ENCODE measurements at regions not wholly inside any gene's neighbourhood (a gene's known extent, or its start where the extent isn't known, plus 50 kb on each side); places are given as distances from the start of the nearest gene placed in this dataset.

DNA sequence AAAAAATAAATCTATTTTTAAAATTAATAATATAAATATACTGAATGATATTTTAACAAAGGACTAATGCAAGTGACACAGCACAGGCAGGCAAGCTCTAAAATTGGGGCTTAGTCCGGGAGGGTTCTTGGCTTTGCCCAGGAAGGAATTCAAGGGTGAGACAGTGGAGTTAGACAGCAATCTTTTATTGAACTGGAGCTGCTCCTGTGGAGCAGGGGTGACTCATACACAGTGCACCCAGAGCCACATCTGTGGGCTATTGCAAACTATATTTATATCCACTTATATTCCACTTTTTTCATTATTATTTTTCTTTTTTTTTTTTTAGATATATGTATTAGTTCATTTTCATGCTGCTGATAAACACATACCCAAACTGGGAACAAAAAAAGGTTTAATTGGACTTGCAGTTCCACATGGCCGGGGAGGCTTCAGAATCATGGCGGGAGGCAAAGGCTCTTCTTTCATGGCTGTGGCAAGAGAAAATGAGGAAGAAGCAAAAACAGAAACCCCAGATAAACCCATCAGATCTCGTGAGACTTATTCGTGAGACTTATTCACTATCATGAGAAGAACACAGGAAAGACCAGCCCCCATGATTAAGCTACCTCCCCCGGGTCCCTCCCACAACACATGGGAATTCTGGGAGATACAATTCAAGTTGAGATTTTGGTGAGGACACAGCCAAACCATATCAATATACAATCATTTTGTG lies 437.1 kb downstream of the BCL11A start:
- H3K36me3 ChIP-seq (ENCODE audit: control insufficient read depth in 2 of 4, insufficient read depth in 4 of 4, low read length in 3 of 4), result no peaks in the 10 kb centered on the region
- no peaks in the 10 kb centered on the region for H4K20me1 ChIP-seq (replicated peaks in 1 of 2; ENCODE audit: control insufficient read depth in 1 of 2, insufficient read depth in 2 of 2, low read length in 2 of 2)
- H3K56ac ChIP-seq (replicated peaks; ENCODE audit: insufficient read length, low read depth, low read length), result no peak overlapping the region
- H2AFZ ChIP-seq (ENCODE audit: low read length), result no peak overlapping the region
- no peak overlapping the region for H3K4ac ChIP-seq (replicated peaks; ENCODE audit: insufficient read length, low read depth, low read length)
- H3K18ac ChIP-seq (ENCODE audit: extremely low read depth, low read length), result no peak overlapping the region
- FAIRE-seq, result no peak
- H2BK12ac ChIP-seq (ENCODE audit: low read depth, low read length), result no peak overlapping the region
- no peak overlapping the region for H4K91ac ChIP-seq (replicated peaks; ENCODE audit: insufficient read length, low read length)
- H3K27ac ChIP-seq (ENCODE audit: low read depth, low read length), result no peak overlapping the region
- H4K8ac ChIP-seq (ENCODE audit: extremely low read depth, insufficient read depth, low read length), result no peak overlapping the region
- peaks cover 12 to 14% of the 10 kb centered on the region in 2 experiments; a peak in 3 of 4 replicates for H3K9me3 ChIP-seq (ENCODE audit: insufficient read depth in 2 of 2, low read depth in 1 of 2, low read length in 1 of 2)
- no peaks in the 10 kb centered on the region for H3K4me1 ChIP-seq (replicated peaks in 1 of 4; ENCODE audit: control insufficient read depth in 3 of 4, insufficient read depth in 4 of 4, low read length in 3 of 4)
- no peaks in the 10 kb centered on the region for H3K27me3 ChIP-seq (replicated peaks in 1 of 4; ENCODE audit: control insufficient read depth in 3 of 4, extremely low read depth in 1 of 4, insufficient read depth in 3 of 4, low read length in 3 of 4)
- no peak overlapping the region for H4K5ac ChIP-seq (ENCODE audit: insufficient read length, low read depth, low read length)
- ChIA-PET CTCF (ENCODE audit: partially characterized antibody) (interaction anchor here (1.1 kb wide), 1 partner anchor 35 kb away, joined by 3 read pairs; no protein-coding TSS in a partner anchor), POLR2A (ENCODE audit: partially characterized antibody) (no interaction called here)
- H3K14ac ChIP-seq (ENCODE audit: insufficient read length), result no peak overlapping the region
- no peak overlapping the region for H3K23ac ChIP-seq (ENCODE audit: insufficient read length)
- no peak overlapping the region for H3K9ac ChIP-seq (replicated peaks in 1 of 4; ENCODE audit: extremely low read depth in 1 of 4, low read depth in 3 of 4, low read length in 3 of 4)
- H2AK5ac ChIP-seq (ENCODE audit: low read depth, low read length), result no peak overlapping the region
- no peaks in the 10 kb centered on the region for H3K79me1 ChIP-seq (ENCODE audit: low read depth, low read length)
- DNase-seq (ENCODE audit: low read depth in 1 of 2, low spot score in 2 of 2), result no peak
- no peak overlapping the region for H2BK5ac ChIP-seq (ENCODE audit: low read depth, low read length)
- no peaks in the 10 kb centered on the region for H3K23me2 ChIP-seq (ENCODE audit: low read depth, low read length)
- no peaks in the 10 kb centered on the region for H3K79me2 ChIP-seq (ENCODE audit: control insufficient read depth in 1 of 2, insufficient read depth in 2 of 2, low read length in 2 of 2)
- H2BK15ac ChIP-seq (ENCODE audit: low read length), result no peak overlapping the region
- H3K4me3 ChIP-seq (ENCODE audit: extremely low read depth in 1 of 4, insufficient read depth in 2 of 4, low read depth in 3 of 4, low read length in 4 of 4), result no peak overlapping the region
- H3K4me2 ChIP-seq (ENCODE audit: insufficient read depth in 1 of 2, low read depth in 2 of 2, low read length in 2 of 2), result no peak overlapping the region
- H2BK120ac ChIP-seq (replicated peaks; ENCODE audit: low read depth, low read length), result no peak overlapping the region
- 96% methylated on average over 6 of the region's 6 CpGs; no CpG with 5 or more reads in 1 of the 2 experiments for WGBS, 2 experiments (ENCODE audit: extremely low coverage in 1 of 2, insufficient coverage in 1 of 2, insufficient read length in 1 of 2, insufficient replicate concordance in 2 of 2, low coverage in 1 of 2, low lambda C conversion rate in 2 of 2, missing lambda C conversion rate in 1 of 2)
- H2BK20ac ChIP-seq (ENCODE audit: low read length), result no peak overlapping the region
- TF ChIP-seq HDAC2 (IDR thresholded peaks at IDR 0.05; ENCODE audit: borderline replicate concordance in 1 of 2, low read depth in 2 of 2, low read length in 2 of 2) (no peak), CBX5 (IDR thresholded peaks at IDR 0.05; ENCODE audit: low read depth, low read length) (no peak), SIRT6 (IDR thresholded peaks at IDR 0.05; ENCODE audit: low read length) (no peak), JUND (IDR thresholded peaks at IDR 0.05; ENCODE audit: low read length) (no peak), POLR2AphosphoS5 (IDR thresholded peaks at IDR 0.05; ENCODE audit: low read depth, low read length) (no peak), SUZ12 (IDR thresholded peaks at IDR 0.05; ENCODE audit: low read length) (no peak), HDAC6 (IDR thresholded peaks at IDR 0.05; ENCODE audit: low read depth, low read length) (no peak), JUN (IDR thresholded peaks at IDR 0.05; ENCODE audit: low read depth, low read length) (no peak), BRCA1 (IDR thresholded peaks at IDR 0.05; ENCODE audit: low read depth, low read length) (no peak), SP1 (IDR thresholded peaks at IDR 0.05; ENCODE audit: low read depth, low read length) (no peak), POU5F1 (IDR thresholded peaks at IDR 0.05; ENCODE audit: low read depth, low read length) (no peak)
- TF ChIP-seq, protein P1, sequence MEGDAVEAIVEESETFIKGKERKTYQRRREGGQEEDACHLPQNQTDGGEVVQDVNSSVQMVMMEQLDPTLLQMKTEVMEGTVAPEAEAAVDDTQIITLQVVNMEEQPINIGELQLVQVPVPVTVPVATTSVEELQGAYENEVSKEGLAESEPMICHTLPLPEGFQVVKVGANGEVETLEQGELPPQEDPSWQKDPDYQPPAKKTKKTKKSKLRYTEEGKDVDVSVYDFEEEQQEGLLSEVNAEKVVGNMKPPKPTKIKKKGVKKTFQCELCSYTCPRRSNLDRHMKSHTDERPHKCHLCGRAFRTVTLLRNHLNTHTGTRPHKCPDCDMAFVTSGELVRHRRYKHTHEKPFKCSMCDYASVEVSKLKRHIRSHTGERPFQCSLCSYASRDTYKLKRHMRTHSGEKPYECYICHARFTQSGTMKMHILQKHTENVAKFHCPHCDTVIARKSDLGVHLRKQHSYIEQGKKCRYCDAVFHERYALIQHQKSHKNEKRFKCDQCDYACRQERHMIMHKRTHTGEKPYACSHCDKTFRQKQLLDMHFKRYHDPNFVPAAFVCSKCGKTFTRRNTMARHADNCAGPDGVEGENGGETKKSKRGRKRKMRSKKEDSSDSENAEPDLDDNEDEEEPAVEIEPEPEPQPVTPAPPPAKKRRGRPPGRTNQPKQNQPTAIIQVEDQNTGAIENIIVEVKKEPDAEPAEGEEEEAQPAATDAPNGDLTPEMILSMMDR (IDR thresholded peaks at IDR 0.05; ENCODE audit: control extremely low read depth in 1 of 3, insufficient read depth in 1 of 3, low read depth in 1 of 3, low read length in 3 of 3), result no peak
